ENCODE measurements at regions not wholly inside any gene's neighbourhood (a gene's known extent, or its start where the extent isn't known, plus 50 kb on each side); places are given as distances from the start of the nearest gene placed in this dataset.

GRCh38 chr4:164068392-164068791, 573.9 kb downstream of the TMA16 start:
- no peak for TF ChIP-seq MAX (CRISPR knock-in tag; IDR thresholded peaks at IDR 0.05)
- TF ChIP-seq CTCF (IDR thresholded peaks at IDR 0.05), result no peak
- TF ChIP-seq MXD4 (CRISPR knock-in tag; IDR thresholded peaks at IDR 0.05; ENCODE audit: borderline replicate concordance), result no peak
- TF ChIP-seq RELA (CRISPR knock-in tag; IDR thresholded peaks at IDR 0.05; ENCODE audit: borderline replicate concordance), result no peak
- no peak for TF ChIP-seq NR2C2 (CRISPR knock-in tag; IDR thresholded peaks at IDR 0.05)
- TF ChIP-seq, protein P1, sequence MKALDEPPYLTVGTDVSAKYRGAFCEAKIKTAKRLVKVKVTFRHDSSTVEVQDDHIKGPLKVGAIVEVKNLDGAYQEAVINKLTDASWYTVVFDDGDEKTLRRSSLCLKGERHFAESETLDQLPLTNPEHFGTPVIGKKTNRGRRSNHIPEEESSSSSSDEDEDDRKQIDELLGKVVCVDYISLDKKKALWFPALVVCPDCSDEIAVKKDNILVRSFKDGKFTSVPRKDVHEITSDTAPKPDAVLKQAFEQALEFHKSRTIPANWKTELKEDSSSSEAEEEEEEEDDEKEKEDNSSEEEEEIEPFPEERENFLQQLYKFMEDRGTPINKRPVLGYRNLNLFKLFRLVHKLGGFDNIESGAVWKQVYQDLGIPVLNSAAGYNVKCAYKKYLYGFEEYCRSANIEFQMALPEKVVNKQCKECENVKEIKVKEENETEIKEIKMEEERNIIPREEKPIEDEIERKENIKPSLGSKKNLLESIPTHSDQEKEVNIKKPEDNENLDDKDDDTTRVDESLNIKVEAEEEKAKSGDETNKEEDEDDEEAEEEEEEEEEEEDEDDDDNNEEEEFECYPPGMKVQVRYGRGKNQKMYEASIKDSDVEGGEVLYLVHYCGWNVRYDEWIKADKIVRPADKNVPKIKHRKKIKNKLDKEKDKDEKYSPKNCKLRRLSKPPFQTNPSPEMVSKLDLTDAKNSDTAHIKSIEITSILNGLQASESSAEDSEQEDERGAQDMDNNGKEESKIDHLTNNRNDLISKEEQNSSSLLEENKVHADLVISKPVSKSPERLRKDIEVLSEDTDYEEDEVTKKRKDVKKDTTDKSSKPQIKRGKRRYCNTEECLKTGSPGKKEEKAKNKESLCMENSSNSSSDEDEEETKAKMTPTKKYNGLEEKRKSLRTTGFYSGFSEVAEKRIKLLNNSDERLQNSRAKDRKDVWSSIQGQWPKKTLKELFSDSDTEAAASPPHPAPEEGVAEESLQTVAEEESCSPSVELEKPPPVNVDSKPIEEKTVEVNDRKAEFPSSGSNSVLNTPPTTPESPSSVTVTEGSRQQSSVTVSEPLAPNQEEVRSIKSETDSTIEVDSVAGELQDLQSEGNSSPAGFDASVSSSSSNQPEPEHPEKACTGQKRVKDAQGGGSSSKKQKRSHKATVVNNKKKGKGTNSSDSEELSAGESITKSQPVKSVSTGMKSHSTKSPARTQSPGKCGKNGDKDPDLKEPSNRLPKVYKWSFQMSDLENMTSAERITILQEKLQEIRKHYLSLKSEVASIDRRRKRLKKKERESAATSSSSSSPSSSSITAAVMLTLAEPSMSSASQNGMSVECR (CRISPR knock-in tag; IDR thresholded peaks at IDR 0.05; ENCODE audit: borderline replicate concordance), result no peak
- no peak for TF ChIP-seq USF1 (CRISPR knock-in tag; IDR thresholded peaks at IDR 0.05)

All from WTC11 (cell line).